Astrocyte of the spinal cord (primary cell): ENCODE measurements at regions not wholly inside any gene's neighbourhood (a gene's known extent, or its start where the extent isn't known, plus 50 kb on each side); places are given as distances from the start of the nearest gene placed in this dataset.

Source experiments
- DNase-seq: peaks from one replicate; pipeline ENCODE4 v3.0.0; 2011; ENCODE audit warnings: low read depth, low spot score
- H3K4me3 ChIP-seq: 2 replicates; pipeline ENCODE4 v1.5.1; 2011; ENCODE audit warnings: low read depth, mild to moderate bottlenecking, low read length, moderate library complexity
- in situ Hi-C: cut with HindIII; loops from 2 replicates; pipeline ENCODE4 v1.10.0; 2017; ENCODE audit warnings: low sequenced_read_pairs
- TF ChIP-seq, protein P1 (sequence below): IDR thresholded peaks from 2 replicates; pipeline ENCODE4 v1.5.1; 2012; ENCODE audit warnings: low read depth, mild to moderate bottlenecking, low read length, inconsistent platforms

DNA sequence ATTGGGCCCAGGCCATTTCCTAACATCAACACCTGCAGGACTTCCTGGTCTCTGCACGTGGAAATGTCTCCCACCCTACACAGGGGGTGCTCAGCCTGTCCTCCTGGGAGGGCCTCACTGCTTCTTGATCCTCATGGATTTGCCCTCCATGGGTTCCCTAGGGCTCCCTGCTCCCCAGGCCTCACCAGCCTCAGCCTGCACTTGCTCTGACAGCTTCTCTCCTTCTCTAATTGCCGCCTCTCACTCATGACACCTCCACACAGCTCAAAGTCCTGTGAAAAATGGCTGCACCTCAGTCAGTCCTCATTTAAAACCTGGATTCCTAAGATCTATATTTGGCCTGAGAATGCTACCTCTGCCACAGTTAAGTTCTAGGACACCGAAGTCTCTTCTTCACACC is 130.6 kb downstream of the PXDC1 start:
- DNase-seq, result no peak
- TF ChIP-seq, protein P1, sequence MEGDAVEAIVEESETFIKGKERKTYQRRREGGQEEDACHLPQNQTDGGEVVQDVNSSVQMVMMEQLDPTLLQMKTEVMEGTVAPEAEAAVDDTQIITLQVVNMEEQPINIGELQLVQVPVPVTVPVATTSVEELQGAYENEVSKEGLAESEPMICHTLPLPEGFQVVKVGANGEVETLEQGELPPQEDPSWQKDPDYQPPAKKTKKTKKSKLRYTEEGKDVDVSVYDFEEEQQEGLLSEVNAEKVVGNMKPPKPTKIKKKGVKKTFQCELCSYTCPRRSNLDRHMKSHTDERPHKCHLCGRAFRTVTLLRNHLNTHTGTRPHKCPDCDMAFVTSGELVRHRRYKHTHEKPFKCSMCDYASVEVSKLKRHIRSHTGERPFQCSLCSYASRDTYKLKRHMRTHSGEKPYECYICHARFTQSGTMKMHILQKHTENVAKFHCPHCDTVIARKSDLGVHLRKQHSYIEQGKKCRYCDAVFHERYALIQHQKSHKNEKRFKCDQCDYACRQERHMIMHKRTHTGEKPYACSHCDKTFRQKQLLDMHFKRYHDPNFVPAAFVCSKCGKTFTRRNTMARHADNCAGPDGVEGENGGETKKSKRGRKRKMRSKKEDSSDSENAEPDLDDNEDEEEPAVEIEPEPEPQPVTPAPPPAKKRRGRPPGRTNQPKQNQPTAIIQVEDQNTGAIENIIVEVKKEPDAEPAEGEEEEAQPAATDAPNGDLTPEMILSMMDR, result no peak
- in situ Hi-C loops, result no loop called here
- no peak overlapping the region for H3K4me3 ChIP-seq

DNA sequence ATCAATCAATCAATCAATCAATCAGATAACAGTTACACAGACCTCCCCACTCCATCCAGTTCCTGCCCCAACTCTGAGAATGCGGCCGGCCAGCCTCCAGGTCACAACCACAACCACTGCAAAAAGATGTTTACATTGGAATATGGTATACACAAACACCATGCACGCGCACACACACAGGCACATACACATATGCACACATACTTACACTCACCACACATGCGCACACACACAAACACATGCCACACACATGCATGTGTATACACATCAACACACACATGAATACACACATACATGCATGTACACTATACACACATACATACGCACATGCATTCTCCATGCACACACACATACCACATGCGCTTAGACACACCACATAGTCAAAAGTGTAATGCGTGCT is 131.1 kb downstream of the PXDC1 start:
- DNase-seq, result no peak
- in situ Hi-C loops, result no loop called here
- H3K4me3 ChIP-seq, result no peak overlapping the region
- TF ChIP-seq, protein P1, result no peak

DNA sequence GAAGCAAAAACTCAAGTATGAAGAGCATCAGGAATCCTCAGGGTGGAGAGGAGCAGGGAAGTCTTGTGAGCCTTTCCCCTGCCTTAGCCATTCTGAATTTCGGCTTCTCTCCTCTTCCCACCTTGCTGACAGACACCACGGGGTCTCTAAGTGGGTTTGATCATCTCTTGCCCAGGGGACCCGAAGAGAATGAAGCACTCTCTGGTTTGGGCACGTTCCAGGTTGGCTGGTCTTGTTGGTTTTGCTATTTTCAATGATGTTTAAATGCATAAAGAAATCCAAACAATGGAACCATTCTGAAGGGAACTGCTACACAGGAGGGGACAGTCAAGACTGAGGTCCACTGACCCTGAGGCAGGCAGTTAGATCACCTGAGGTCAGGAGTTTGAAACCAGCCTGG is 131.7 kb downstream of the PXDC1 start:
- TF ChIP-seq, protein P1, result no peak
- in situ Hi-C loops, result no loop called here
- DNase-seq, result no peak

DNA sequence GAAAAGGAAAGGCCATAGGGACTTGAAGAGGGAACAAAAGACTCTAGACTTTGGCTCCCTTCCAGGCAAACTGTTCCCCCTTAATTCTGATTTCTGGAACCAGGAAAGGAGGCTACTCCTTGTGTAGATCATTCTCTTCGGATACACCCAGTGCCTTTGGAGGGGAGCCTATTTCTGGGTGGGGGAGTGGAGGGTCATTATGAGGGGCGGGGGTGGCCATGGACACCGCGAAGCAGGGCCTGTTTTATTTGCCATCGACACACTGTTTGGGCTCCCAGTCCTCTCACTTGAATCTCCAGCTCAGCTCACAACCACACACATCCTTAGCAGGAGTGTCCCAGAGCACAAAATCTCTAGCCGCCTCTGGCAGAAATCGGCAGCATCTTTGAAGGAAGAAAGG is 132.3 kb downstream of the PXDC1 start:
- no peak for DNase-seq
- TF ChIP-seq, protein P1, result no peak
- in situ Hi-C loops, result no loop called here
- H3K4me3 ChIP-seq, result no peak overlapping the region

More for the DNA sequence above, 131.7 kb downstream of the PXDC1 start:
- H3K4me3 ChIP-seq, result no peak overlapping the region

DNA sequence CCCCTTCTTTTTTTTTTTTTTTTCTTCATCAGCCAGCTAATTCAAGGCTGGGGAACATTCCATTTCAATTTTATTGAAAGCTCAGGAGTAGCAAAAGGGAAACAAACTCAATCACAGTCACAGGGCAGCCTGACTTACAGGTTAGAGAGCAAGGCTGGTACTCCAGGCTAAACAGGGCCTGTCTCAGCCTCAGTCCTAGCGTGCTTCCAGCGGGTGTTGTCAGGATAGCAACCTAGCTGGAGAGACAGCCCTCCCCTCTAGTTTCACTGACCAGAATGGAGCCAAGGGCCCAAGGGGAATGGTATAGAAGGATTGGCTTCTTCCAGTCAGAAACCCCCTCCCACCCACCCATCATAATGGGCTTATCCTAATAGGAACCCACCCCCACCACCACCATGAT is 132.9 kb downstream of the PXDC1 start:
- in situ Hi-C loops, result no loop called here
- no peak overlapping the region for H3K4me3 ChIP-seq
- no peak for DNase-seq
- TF ChIP-seq, protein P1, result no peak

DNA sequence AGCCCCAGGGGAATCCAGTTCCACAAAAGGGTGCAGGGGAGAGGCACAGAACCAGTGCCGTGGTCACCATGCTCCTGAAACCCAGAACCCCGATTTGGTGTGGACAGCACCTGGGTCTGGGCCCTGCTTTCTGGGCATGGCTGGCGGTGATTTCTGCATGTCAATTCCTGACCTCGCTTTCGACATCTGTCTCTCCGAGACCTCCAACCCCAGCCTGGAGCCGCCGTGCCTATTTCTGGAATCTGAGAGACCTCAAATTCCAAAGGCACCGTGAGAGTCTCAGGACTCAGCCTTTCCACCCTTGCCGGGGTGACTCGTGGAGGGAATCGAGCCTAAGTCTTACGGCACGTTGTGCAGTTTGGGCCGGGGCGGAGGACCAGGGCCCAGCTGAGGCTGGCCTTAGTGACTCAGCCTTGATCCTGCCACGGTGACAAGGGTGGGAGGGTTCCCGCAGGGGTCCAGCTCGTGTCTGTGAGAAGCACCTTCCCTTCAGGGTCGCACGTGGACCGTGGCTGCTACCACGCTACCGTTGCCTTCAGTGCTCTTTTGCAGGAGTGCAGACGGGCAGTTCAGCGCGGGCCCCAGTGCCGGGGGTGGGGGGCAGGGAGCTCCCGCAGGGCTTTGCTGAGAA is 133.7 kb downstream of the PXDC1 start:
- in situ Hi-C loops, result no loop called here
- TF ChIP-seq, protein P1, result no peak
- no peak overlapping the region for H3K4me3 ChIP-seq
- no peak for DNase-seq
